T-helper 17 cell (primary cell): ENCODE measurements at regions not wholly inside any gene's neighbourhood (a gene's known extent, or its start where the extent isn't known, plus 50 kb on each side); places are given as distances from the start of the nearest gene placed in this dataset.

ENCODE experiments used
- ATAC-seq: fragments of 150-1000 bp; cut with Tn5 transposase; 2 replicates; pipeline ENCODE4 v1.10.0; 2021; ENCODE audit warnings: mild to moderate bottlenecking, moderate library complexity
- DNase-seq, 3 donors: peaks; one replicate each; pipeline versions ENCODE4 v3.0.0 to v3.0.0-alpha.2; 2020 to 2021
- H3K9me3 ChIP-seq: one replicate; pipeline ENCODE4 v1.7.0; 2013; ENCODE audit warnings: low read length, mild to moderate bottlenecking; ENCODE audit not compliant: control insufficient read depth, poor library complexity, severe bottlenecking
- H3K27ac Mint-ChIP-seq: one replicate; pipeline ENCODE4 v1.8.0; 2022; ENCODE audit warnings: mild to moderate bottlenecking, moderate library complexity, mixed read lengths
- H3K27me3 Mint-ChIP-seq: one replicate; pipeline ENCODE4 v1.8.0; 2022; ENCODE audit warnings: mixed read lengths
- H3K36me3 Mint-ChIP-seq: one replicate; pipeline ENCODE4 v1.8.0; 2022; ENCODE audit warnings: low read depth, mixed read lengths
- H3K4me1 Mint-ChIP-seq: one replicate; pipeline ENCODE4 v1.8.0; 2022; ENCODE audit warnings: mild to moderate bottlenecking, mixed read lengths
- H3K4me3 Mint-ChIP-seq: one replicate; pipeline ENCODE4 v1.8.0; 2022; ENCODE audit warnings: mild to moderate bottlenecking, moderate library complexity, mixed read lengths

DNA sequence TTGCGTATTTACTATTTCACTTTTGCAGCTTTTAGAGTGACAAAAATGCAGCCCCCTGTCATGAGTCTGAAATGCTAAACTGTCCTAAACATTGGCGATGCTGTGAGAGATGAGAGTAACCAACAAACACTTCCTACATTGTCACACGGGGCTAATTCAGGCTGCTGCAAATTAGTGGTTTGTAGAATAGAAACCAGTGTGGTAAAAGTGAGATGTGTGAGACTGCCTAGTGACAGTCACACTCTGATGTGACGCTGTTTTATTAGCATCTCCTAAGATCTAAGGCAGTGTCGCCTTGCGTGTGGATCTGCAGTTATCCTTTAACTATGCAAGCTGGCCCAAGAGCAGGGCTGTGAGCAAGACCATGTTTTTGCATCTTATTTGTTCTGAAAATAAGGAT lies 800.2 kb upstream of the TENM3 start:
- Mint-ChIP-seq H3K27ac (no peak overlapping the region), H3K4me3 (no peak overlapping the region), H3K36me3 (no peaks in the 10 kb centered on the region), H3K27me3 (no peaks in the 10 kb centered on the region), H3K4me1 (no peaks in the 10 kb centered on the region)
- ATAC-seq (no peak), DNase-seq (no peak)
- H3K9me3 ChIP-seq, result no peaks in the 10 kb centered on the region

DNA sequence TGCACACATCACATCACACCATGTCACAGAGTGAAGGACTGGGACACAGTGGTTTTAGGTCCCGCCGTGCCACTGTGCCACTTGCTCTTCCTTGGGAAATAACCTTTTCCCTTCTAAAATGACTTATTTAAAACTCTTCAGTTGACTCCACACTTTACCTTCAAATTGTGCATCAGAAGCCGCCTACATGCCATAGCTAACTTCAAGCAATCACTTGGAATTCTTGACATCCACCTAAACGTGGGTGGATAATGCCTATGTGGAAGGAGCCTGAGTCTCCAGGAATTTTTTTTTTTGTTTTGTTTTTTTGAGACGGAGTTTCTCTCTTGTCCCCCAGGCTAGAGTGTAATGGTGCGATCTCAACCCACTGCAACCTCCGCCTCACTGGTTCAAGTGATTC lies 777.4 kb upstream of the TENM3 start:
- H3K9me3 ChIP-seq, result no peaks in the 10 kb centered on the region
- Mint-ChIP-seq H3K27me3 (no peaks in the 10 kb centered on the region), H3K4me3 (no peak overlapping the region), H3K36me3 (no peaks in the 10 kb centered on the region), H3K27ac (no peak overlapping the region), H3K4me1 (no peaks in the 10 kb centered on the region)
- ATAC-seq (no peak), DNase-seq (no peak)

DNA sequence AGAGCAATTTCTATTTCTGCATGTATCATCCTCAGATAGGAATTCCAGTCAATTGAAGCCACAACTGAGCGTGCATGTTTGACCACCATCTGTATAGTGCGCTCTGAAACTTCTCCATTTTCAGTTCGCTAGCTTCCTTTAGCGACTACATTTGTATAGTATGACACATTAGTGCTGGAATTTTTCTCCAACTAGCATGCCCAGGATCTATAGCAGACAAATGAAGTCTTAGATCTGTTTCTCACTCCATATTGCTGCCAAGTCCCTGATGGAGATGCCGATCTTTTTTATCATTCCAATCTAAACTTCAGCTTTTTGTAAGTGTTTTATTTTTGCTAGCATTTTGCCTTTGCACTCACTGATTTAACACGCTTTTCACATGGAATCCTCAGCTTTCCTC lies 774.8 kb upstream of the TENM3 start:
- H3K27me3 Mint-ChIP-seq, result no peaks in the 10 kb centered on the region
- no peak overlapping the region for H3K4me3 Mint-ChIP-seq
- H3K27ac Mint-ChIP-seq, result no peak overlapping the region
- no peaks in the 10 kb centered on the region for H3K9me3 ChIP-seq
- ATAC-seq (no peak), DNase-seq (no peak)
- H3K36me3 Mint-ChIP-seq, result no peaks in the 10 kb centered on the region
- no peaks in the 10 kb centered on the region for H3K4me1 Mint-ChIP-seq

DNA sequence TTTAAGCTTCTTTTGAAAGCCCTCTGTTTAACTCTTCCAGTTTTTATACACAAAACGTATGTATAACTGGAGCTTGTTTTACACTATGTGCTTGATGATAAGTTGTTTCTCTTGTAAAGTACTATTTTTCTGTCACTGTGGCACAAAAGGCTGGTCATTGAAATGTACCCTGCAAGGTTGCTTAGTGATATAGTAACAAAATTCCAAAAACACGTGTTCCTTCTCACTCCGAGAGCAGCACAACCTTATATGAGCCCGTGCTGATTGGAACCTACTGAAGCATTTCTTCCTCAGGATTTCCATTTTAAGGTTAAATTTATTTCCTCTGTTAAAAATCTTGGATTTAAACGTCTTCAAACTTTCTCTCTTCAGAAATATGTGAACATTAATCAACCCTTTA lies 772.9 kb upstream of the TENM3 start:
- H3K9me3 ChIP-seq, result no peaks in the 10 kb centered on the region
- ATAC-seq, result no peak
- H3K36me3 Mint-ChIP-seq, result no peaks in the 10 kb centered on the region

DNA sequence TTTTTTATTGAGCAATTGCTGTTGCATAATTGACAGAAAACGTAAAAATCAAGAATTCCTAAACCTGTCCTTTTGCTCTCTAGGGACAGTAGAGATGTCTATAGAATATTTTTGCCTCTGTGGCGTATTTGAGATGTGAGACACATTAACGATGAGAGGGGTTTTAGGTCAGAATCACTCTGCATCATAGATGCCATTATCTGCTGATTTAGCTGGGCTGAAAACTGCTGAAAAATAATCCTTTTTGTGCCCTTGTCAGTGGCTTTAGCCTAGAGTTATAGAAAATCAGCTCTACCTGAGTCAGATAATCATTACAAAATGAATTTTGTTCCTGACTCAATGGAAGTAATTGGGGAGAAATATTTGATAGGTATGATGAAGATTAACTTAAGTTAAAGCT lies 767.8 kb upstream of the TENM3 start:
- Mint-ChIP-seq H3K4me3 (no peak overlapping the region), H3K4me1 (no peaks in the 10 kb centered on the region), H3K27ac (no peak overlapping the region), H3K36me3 (no peaks in the 10 kb centered on the region), H3K27me3 (no peaks in the 10 kb centered on the region)
- ATAC-seq (no peak), DNase-seq (no peak)
- H3K9me3 ChIP-seq, result no peaks in the 10 kb centered on the region

More for the DNA sequence above, 772.9 kb upstream of the TENM3 start:
- Mint-ChIP-seq H3K27ac (no peak overlapping the region), H3K27me3 (no peaks in the 10 kb centered on the region), H3K4me3 (no peak overlapping the region), H3K4me1 (no peaks in the 10 kb centered on the region)
- DNase-seq, result no peak

DNA sequence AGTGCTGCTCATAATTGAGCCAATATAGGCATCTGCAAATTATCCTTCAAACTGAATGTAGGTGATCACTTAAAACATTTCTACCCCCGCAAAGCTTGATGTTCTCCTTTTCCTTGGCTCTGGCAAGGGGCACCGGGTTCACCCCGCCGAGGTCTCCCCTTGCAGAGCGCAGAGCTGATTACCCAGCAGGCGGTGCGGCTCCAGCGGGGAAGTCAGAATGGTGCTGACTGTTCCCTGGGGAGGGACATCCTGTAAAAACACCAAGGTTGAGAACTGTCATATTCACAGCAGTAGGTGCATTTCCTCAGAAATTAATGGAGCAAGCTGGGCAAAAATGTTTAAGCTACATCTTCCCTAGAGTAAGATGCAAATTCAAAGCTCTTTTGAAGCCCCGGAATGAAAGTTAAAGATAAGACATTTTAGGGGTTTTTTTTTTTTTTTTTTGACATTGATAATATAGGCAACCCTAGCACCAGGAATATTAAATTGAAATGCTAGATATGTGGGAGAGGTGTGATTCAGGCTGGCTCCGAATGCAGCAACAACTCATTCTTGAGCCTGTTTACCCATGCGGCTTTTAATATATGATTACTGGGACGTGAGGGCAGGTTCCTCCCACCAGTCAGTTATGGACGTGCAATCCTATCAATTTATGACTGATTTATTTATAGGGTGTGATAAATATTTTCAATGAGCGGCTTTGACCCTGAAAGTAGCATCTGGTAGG lies 767.3 kb upstream of the TENM3 start:
- Mint-ChIP-seq H3K27ac (no peak overlapping the region), H3K27me3 (no peaks in the 10 kb centered on the region), H3K36me3 (no peaks in the 10 kb centered on the region), H3K4me3 (no peak overlapping the region), H3K4me1 (no peaks in the 10 kb centered on the region)
- no peak for ATAC-seq
- H3K9me3 ChIP-seq, result no peaks in the 10 kb centered on the region
- no peak for DNase-seq

DNA sequence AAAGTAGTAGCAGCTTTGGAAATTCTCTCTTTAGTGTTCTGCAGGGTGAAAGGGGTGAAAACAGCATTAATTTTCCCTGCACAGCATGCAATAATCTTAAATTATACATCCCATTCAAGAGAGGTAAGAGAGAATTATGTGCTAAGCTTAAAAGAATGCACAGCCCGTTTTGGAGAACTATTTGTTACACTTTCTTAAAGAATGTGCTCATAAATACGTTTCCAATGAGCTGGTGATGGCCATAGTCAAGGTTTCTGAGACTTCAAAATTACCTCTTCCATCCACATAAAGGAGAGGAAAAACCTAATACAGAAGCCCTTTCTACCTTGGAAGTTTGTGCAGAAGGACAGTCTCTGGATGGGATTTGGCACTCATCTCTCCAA lies 766.7 kb upstream of the TENM3 start:
- no peak for ATAC-seq
- DNase-seq, result no peak
- Mint-ChIP-seq H3K4me3 (no peak overlapping the region), H3K36me3 (no peaks in the 10 kb centered on the region), H3K4me1 (no peaks in the 10 kb centered on the region), H3K27me3 (no peaks in the 10 kb centered on the region), H3K27ac (no peak overlapping the region)
- no peaks in the 10 kb centered on the region for H3K9me3 ChIP-seq

DNA sequence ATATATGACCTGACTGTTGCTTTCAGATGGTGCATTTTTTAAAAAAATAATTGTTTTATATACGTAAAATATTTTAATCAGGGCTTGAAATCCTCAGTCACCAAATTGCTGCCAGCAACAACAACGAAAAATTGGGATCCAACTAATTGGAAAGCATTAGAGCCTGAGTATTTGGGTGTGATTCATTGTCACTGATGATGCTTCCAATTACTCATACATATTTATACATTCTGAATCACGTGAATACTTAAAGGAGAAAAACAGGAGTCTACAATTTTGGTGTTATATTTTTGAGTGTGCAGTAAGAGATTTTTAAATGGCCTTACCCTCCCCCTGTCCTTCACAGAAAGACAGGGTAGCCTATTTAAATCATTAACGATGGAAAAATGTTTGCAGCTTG lies 765.6 kb upstream of the TENM3 start:
- Mint-ChIP-seq H3K27ac (no peak overlapping the region), H3K4me1 (no peaks in the 10 kb centered on the region)

DNA sequence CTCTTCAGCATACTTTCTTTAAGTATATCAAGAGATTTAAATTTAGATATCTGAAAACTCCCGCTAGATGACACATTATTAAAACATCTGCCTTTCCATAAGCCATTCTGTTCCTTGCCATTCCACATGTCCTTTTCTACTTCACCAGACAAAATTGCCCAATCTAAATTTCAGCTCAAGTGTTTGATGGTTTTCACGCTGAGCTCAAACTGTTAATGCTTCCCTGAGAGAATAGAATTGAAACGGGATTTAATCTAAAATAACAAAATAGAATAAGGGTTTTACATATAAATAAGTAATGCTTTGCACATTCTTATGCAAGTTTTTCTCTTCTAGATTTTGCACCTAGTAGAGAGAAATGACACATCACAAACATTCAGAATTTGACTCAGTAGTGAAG lies 764.5 kb upstream of the TENM3 start:
- no peaks in the 10 kb centered on the region for H3K36me3 Mint-ChIP-seq
- H3K27ac Mint-ChIP-seq, result no peak overlapping the region
- ATAC-seq (no peak), DNase-seq (no peak)
- no peaks in the 10 kb centered on the region for H3K4me1 Mint-ChIP-seq
- H3K9me3 ChIP-seq, result no peaks in the 10 kb centered on the region
- H3K4me3 Mint-ChIP-seq, result no peak overlapping the region
- no peaks in the 10 kb centered on the region for H3K27me3 Mint-ChIP-seq

More for the DNA sequence above, 765.6 kb upstream of the TENM3 start:
- Mint-ChIP-seq H3K4me3 (no peak overlapping the region), H3K36me3 (no peaks in the 10 kb centered on the region), H3K27me3 (no peaks in the 10 kb centered on the region)
- DNase-seq (no peak), ATAC-seq (no peak)
- no peaks in the 10 kb centered on the region for H3K9me3 ChIP-seq

DNA sequence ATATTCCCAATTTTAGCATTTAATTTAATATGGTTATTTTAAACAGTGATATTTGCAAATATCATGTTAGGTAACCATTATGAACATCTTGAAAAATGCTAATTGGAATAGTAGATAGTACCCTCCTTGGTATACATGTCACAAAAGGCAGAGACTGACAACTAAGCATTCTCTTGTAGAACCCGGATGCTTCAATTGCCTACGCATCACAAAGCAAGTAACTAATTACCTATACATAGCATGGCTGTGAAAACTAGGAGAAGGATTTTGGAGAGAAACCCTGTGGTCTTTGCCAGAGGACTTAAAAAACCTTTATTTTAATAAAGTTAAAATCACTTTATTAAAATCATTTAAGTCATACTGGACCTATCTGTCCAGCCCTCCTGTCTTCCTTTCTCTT lies 764.1 kb upstream of the TENM3 start:
- ATAC-seq, result no peak
- Mint-ChIP-seq H3K4me1 (no peaks in the 10 kb centered on the region), H3K27me3 (no peaks in the 10 kb centered on the region), H3K4me3 (no peak overlapping the region), H3K36me3 (no peaks in the 10 kb centered on the region), H3K27ac (no peak overlapping the region)
- H3K9me3 ChIP-seq, result no peaks in the 10 kb centered on the region
- DNase-seq, result no peak

DNA sequence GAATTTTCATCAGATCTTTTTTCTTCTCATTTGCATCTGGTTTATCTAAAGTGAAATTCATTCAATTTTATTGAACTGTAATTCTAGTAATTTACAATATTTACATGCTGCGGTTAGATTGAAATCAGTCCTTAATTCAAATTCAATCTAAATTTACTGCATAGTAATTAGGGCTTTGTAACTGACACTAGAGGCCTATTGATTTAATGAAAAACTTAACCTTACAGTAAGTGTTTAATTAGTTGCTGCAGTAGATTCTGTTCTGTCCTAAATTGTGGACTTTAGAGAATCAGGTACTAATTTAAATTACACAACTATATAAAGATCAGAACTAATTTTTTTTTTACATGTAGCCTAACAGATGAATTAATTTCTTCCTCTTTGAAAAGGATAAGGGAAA lies 758.8 kb upstream of the TENM3 start:
- no peak for ATAC-seq
- no peak overlapping the region for H3K27ac Mint-ChIP-seq
- H3K9me3 ChIP-seq, result no peaks in the 10 kb centered on the region
- no peaks in the 10 kb centered on the region for H3K27me3 Mint-ChIP-seq
- no peak overlapping the region for H3K4me3 Mint-ChIP-seq
- no peak for DNase-seq
- H3K4me1 Mint-ChIP-seq, result no peaks in the 10 kb centered on the region
- no peaks in the 10 kb centered on the region for H3K36me3 Mint-ChIP-seq

DNA sequence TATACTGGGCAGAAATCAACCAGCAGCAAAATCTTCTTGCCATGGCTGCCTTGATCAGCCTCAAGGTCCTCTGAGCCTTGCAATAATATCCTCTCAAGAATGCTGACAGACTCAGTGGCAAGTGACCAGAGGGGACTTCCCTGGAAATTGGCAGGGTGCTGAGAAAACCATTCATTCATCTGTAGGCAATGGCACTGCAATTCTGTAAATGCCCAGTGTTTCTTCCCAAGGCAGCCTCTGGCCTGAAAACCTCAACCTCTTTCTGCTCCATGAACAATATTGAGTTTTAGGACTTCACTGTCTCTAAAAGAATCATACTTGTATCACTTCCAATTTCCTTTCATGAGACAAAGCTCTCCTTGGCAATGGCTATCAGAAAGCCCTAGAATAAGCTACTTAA lies 754.3 kb upstream of the TENM3 start:
- H3K4me1 Mint-ChIP-seq, result no peaks in the 10 kb centered on the region
- no peak overlapping the region for H3K4me3 Mint-ChIP-seq
- no peak overlapping the region for H3K27ac Mint-ChIP-seq
- H3K27me3 Mint-ChIP-seq, result no peaks in the 10 kb centered on the region
- ATAC-seq (no peak), DNase-seq (no peak)
- H3K36me3 Mint-ChIP-seq, result no peaks in the 10 kb centered on the region
- H3K9me3 ChIP-seq, result no peaks in the 10 kb centered on the region

DNA sequence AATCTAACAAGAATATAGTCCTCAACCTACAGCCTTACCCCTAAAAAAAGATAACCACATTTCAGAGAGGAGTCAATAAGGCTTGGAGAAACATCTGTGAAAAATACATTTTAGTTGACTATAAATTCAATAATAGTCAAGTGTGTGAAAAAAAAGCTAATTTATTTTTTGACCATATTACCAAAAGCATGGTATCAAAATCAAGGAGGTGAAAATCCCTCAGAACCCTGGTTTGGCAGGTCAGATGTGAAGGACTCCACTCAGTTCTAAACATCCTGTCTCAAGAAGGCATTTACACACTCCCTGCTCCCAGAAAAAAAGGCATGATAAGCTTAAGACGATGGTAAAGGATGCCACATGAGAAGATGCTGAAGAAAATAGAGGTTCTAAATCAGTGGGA lies 745.1 kb upstream of the TENM3 start:
- ATAC-seq, result no peak
- no peaks in the 10 kb centered on the region for H3K4me1 Mint-ChIP-seq
- H3K9me3 ChIP-seq, result no peaks in the 10 kb centered on the region
- H3K27ac Mint-ChIP-seq, result no peak overlapping the region
- DNase-seq, result no peak
- H3K4me3 Mint-ChIP-seq, result no peak overlapping the region
- no peaks in the 10 kb centered on the region for H3K27me3 Mint-ChIP-seq
- no peaks in the 10 kb centered on the region for H3K36me3 Mint-ChIP-seq

DNA sequence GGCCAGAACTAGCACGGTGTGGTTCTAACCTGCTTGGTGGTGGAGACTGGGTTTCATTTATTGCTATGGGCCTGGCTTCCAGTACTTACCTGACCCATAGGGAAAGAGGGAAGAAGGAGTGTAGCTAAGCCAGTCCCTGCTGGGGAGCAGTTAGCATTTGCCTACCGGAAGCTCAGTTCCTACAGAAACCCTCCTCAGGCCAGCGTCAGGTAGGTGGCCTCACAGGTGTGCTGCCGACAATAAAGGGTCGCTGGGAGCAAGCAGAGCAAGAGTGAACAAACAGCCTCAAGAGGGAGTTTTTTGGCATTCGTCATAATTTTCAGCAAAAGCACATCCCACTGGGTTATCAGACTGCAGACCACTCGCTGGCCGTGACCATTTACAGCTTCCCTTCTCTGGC lies 740.6 kb upstream of the TENM3 start:
- DNase-seq (no peak), ATAC-seq (no peak)
- Mint-ChIP-seq H3K36me3 (no peaks in the 10 kb centered on the region), H3K4me1 (no peaks in the 10 kb centered on the region), H3K4me3 (no peak overlapping the region), H3K27ac (no peak overlapping the region), H3K27me3 (no peaks in the 10 kb centered on the region)
- no peaks in the 10 kb centered on the region for H3K9me3 ChIP-seq
